ENCODE measurements at regions not wholly inside any gene's neighbourhood (a gene's known extent, or its start where the extent isn't known, plus 50 kb on each side); places are given as distances from the start of the nearest gene placed in this dataset.

GRCh38 chr1:110771245-110772022 is 96.7 kb upstream of the KCNA3 start:
- Mint-ChIP-seq H3K4me3 (no peak overlapping the region), H3K27me3 (ENCODE audit: insufficient read depth, low read depth) (peaks cover 6% of the 10 kb centered on the region)

DNA sequence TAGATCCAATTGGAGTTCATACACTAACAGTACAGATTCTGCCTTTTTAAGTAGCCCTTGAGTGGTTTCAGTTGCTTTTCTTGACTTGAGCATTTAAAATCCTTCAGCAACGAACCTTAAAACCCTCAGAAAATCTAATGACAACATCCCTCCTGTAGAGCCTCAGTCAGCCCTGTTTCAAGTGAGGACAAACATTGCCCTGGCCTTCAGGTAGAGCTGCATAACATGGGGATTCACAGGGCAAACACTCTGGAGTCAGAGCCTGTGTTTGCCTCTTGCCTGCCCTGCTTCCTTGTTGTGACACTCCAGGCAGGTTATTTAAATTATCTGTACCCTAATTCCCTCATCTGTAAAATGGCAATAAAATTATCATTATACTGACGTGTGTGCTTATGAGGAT is 96.1 kb upstream of the KCNA3 start:
- Histone ChIP-seq H3K36me3 (no peaks in the 10 kb centered on the region), H2AFZ (replicated peaks) (no peak overlapping the region), H3K9ac (no peak overlapping the region), H3K27ac (no peak overlapping the region), H3K4me2 (no peak overlapping the region), H4K20me1 (ENCODE audit: low read depth) (no peaks in the 10 kb centered on the region), H3K4me1 (no peaks in the 10 kb centered on the region), H3K79me2 (ENCODE audit: low read depth) (no peaks in the 10 kb centered on the region), H3K4me3 (no peak overlapping the region), H3K27me3 (peaks cover 26% of the 10 kb centered on the region), H3K9me3 (ENCODE audit: low read depth) (no peaks in the 10 kb centered on the region), H3F3A (ENCODE audit: low read depth) (no peaks in the 10 kb centered on the region)
- Mint-ChIP-seq H3K27ac (no peak overlapping the region), H3K9me3 (peaks cover 3% of the 10 kb centered on the region), H3K27me3 (ENCODE audit: insufficient read depth, low read depth) (peaks cover 3% of the 10 kb centered on the region), H3K4me1 (no peaks in the 10 kb centered on the region), H3K4me3 (no peak overlapping the region), H3K36me3 (no peaks in the 10 kb centered on the region)
- no peak for TF ChIP-seq EZH2 (IDR thresholded peaks at IDR 0.05)
- TF ChIP-seq EZH2phosphoT487 (IDR thresholded peaks at IDR 0.05) = no peak
- no peak for TF ChIP-seq CTCF (IDR thresholded peaks at IDR 0.05)
- DNase-seq (ENCODE audit: low spot score) = no peak

More at GRCh38 chr1:110771245-110772022, 96.7 kb upstream of the KCNA3 start:
- Histone ChIP-seq H3K4me3 (no peak overlapping the region), H3K36me3 (no peaks in the 10 kb centered on the region), H3K9ac (no peak overlapping the region), H2AFZ (replicated peaks) (no peak overlapping the region), H3K79me2 (ENCODE audit: low read depth) (no peaks in the 10 kb centered on the region), H3K4me2 (no peak overlapping the region), H3K4me1 (no peaks in the 10 kb centered on the region), H3K27me3 (peaks cover 24% of the 10 kb centered on the region), H3F3A (ENCODE audit: low read depth) (no peaks in the 10 kb centered on the region), H4K20me1 (ENCODE audit: low read depth) (no peaks in the 10 kb centered on the region), H3K27ac (no peak overlapping the region), H3K9me3 (ENCODE audit: low read depth) (no peaks in the 10 kb centered on the region)
- no peak for DNase-seq (ENCODE audit: low spot score)
- Mint-ChIP-seq H3K27ac (no peak overlapping the region), H3K9me3 (peaks cover 3% of the 10 kb centered on the region), H3K4me1 (no peaks in the 10 kb centered on the region), H3K36me3 (no peaks in the 10 kb centered on the region)
- TF ChIP-seq CTCF (IDR thresholded peaks at IDR 0.05) = no peak
- TF ChIP-seq EZH2phosphoT487 (IDR thresholded peaks at IDR 0.05) = no peak
- no peak for TF ChIP-seq EZH2 (IDR thresholded peaks at IDR 0.05)

DNA sequence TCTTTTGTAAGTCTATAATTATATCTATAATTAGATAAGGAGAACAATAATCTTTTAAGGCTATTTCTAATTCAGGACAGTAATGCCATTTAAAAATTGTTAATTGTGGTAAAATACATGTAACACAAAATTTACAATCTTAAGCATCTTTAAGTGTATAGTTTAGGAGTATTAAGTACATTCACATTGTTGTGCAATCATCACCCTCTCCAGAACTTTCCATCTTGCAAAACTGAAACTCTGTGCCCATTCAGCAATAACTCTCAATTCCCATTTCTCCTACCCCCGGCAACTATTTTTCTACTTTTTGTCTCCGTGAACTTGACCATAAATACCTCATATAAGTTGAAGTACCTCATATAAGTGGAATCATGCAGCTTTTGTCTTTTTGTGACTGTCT is 93.9 kb upstream of the KCNA3 start:
- Mint-ChIP-seq H3K9me3 (peaks cover 3% of the 10 kb centered on the region), H3K4me1 (no peaks in the 10 kb centered on the region), H3K27ac (no peak overlapping the region), H3K4me3 (no peak overlapping the region), H3K27me3 (ENCODE audit: insufficient read depth, low read depth) (peaks cover 3% of the 10 kb centered on the region), H3K36me3 (no peaks in the 10 kb centered on the region)
- no peaks in the 10 kb centered on the region for H3F3A ChIP-seq (ENCODE audit: low read depth)
- peaks cover 26% of the 10 kb centered on the region for H3K27me3 ChIP-seq
- no peak overlapping the region for H3K4me2 ChIP-seq
- no peak for TF ChIP-seq EZH2 (IDR thresholded peaks at IDR 0.05)
- TF ChIP-seq EZH2phosphoT487 (IDR thresholded peaks at IDR 0.05) = no peak
- no peak for TF ChIP-seq CTCF (IDR thresholded peaks at IDR 0.05)
- H3K4me3 ChIP-seq = no peak overlapping the region
- no peaks in the 10 kb centered on the region for H3K4me1 ChIP-seq
- H4K20me1 ChIP-seq (ENCODE audit: low read depth) = no peaks in the 10 kb centered on the region
- DNase-seq (ENCODE audit: low spot score) = no peak
- H2AFZ ChIP-seq (replicated peaks) = no peak overlapping the region
- no peaks in the 10 kb centered on the region for H3K9me3 ChIP-seq (ENCODE audit: low read depth)
- no peak overlapping the region for H3K9ac ChIP-seq
- H3K79me2 ChIP-seq (ENCODE audit: low read depth) = no peaks in the 10 kb centered on the region
- no peak overlapping the region for H3K27ac ChIP-seq
- H3K36me3 ChIP-seq = no peaks in the 10 kb centered on the region

Data from neural progenitor cell (in vitro differentiated cells).